Urothelium cell line (cell line): ENCODE measurements at regions not wholly inside any gene's neighbourhood (a gene's known extent, or its start where the extent isn't known, plus 50 kb on each side); places are given as distances from the start of the nearest gene placed in this dataset.
"Not testable (repeated sequence)": the region's sequence is repeated elsewhere in the genome, so short reads cannot be mapped to it uniquely, and the experiment has no call there.

ENCODE experiments used
- DNase-seq: peaks from one replicate; pipeline ENCODE4 v3.0.0; 2011; ENCODE audit warnings: low spot score, mixed read lengths
- FAIRE-seq: peaks from 2 replicates; lab custom pipeline; 2011; peaks lifted over from hg19 to GRCh38; lab: Jason Lieb, UNC

GRCh38 chr9:62931484-62931883 lies 1741.6 kb downstream of the SPATA31A7 start:
- not testable (repeated sequence) for DNase-seq, FAIRE-seq

GRCh38 chr9:62952840-62953239 lies 1763.0 kb downstream of the SPATA31A7 start:
- not testable (repeated sequence) for DNase-seq, FAIRE-seq
